ENCODE measurements at regions not wholly inside any gene's neighbourhood (a gene's known extent, or its start where the extent isn't known, plus 50 kb on each side); places are given as distances from the start of the nearest gene placed in this dataset.

- no peak for TF ChIP-seq TAF1 (IDR thresholded peaks at IDR 0.05; ENCODE audit: borderline replicate concordance, low read depth, low read length)
- no peak for TF ChIP-seq POLR2A (IDR thresholded peaks at IDR 0.05; ENCODE audit: low read depth, low read length)
- no peak for TF ChIP-seq POLR2AphosphoS5 (IDR thresholded peaks at IDR 0.05; ENCODE audit: low read depth, low read length)
- FAIRE-seq = no peak
Measured at GRCh38 chr16:59758848-59759247, 1024.7 kb upstream of the GOT2 start.

GRCh38 chr16:59754854-59755253, 1020.7 kb upstream of the GOT2 start:
- TF ChIP-seq POLR2AphosphoS5 (IDR thresholded peaks at IDR 0.05; ENCODE audit: low read depth, low read length) (no peak), POLR2A (IDR thresholded peaks at IDR 0.05; ENCODE audit: low read depth, low read length) (no peak), TAF1 (IDR thresholded peaks at IDR 0.05; ENCODE audit: borderline replicate concordance, low read depth, low read length) (no peak)
- DNase-seq (ENCODE audit: insufficient read length) (no peak), FAIRE-seq (no peak)

More at GRCh38 chr16:59758848-59759247, 1024.7 kb upstream of the GOT2 start:
- no peak for DNase-seq (ENCODE audit: insufficient read length)

GRCh38 chr16:59749662-59750336, 1015.7 kb upstream of the GOT2 start:
- DNase-seq (ENCODE audit: insufficient read length) (no peak), FAIRE-seq (no peak)
- TF ChIP-seq POLR2AphosphoS5 (IDR thresholded peaks at IDR 0.05; ENCODE audit: low read depth, low read length) (no peak), TAF1 (IDR thresholded peaks at IDR 0.05; ENCODE audit: borderline replicate concordance, low read depth, low read length) (no peak), POLR2A (IDR thresholded peaks at IDR 0.05; ENCODE audit: low read depth, low read length) (no peak)

- FAIRE-seq = no peak
- DNase-seq (ENCODE audit: insufficient read length) = no peak
- no peak for TF ChIP-seq POLR2A (IDR thresholded peaks at IDR 0.05; ENCODE audit: low read depth, low read length)
- TF ChIP-seq TAF1 (IDR thresholded peaks at IDR 0.05; ENCODE audit: borderline replicate concordance, low read depth, low read length) = no peak
- no peak for TF ChIP-seq POLR2AphosphoS5 (IDR thresholded peaks at IDR 0.05; ENCODE audit: low read depth, low read length)
Measured at GRCh38 chr16:59748531-59748930, 1014.4 kb upstream of the GOT2 start.

GRCh38 chr16:59743504-59743903, 1009.4 kb upstream of the GOT2 start:
- no peak for FAIRE-seq
- no peak for TF ChIP-seq POLR2A (IDR thresholded peaks at IDR 0.05; ENCODE audit: low read depth, low read length)
- TF ChIP-seq TAF1 (IDR thresholded peaks at IDR 0.05; ENCODE audit: borderline replicate concordance, low read depth, low read length) = no peak
- no peak for TF ChIP-seq POLR2AphosphoS5 (IDR thresholded peaks at IDR 0.05; ENCODE audit: low read depth, low read length)
- no peak for DNase-seq (ENCODE audit: insufficient read length)

- no peak for FAIRE-seq
- TF ChIP-seq TAF1 (IDR thresholded peaks at IDR 0.05; ENCODE audit: borderline replicate concordance, low read depth, low read length) = no peak
- TF ChIP-seq POLR2AphosphoS5 (IDR thresholded peaks at IDR 0.05; ENCODE audit: low read depth, low read length) = no peak
- TF ChIP-seq POLR2A (IDR thresholded peaks at IDR 0.05; ENCODE audit: low read depth, low read length) = no peak
Measured at GRCh38 chr16:59740858-59741257, 1006.7 kb upstream of the GOT2 start.

GRCh38 chr16:59737274-59737673, 1003.2 kb upstream of the GOT2 start:
- TF ChIP-seq TAF1 (IDR thresholded peaks at IDR 0.05; ENCODE audit: borderline replicate concordance, low read depth, low read length) = no peak
- no peak for TF ChIP-seq POLR2A (IDR thresholded peaks at IDR 0.05; ENCODE audit: low read depth, low read length)
- TF ChIP-seq POLR2AphosphoS5 (IDR thresholded peaks at IDR 0.05; ENCODE audit: low read depth, low read length) = no peak
- DNase-seq (ENCODE audit: insufficient read length) (no peak), FAIRE-seq (no peak)

More at GRCh38 chr16:59740858-59741257, 1006.7 kb upstream of the GOT2 start:
- DNase-seq (ENCODE audit: insufficient read length) = no peak

- FAIRE-seq (no peak), DNase-seq (ENCODE audit: insufficient read length) (no peak)
- TF ChIP-seq TAF1 (IDR thresholded peaks at IDR 0.05; ENCODE audit: borderline replicate concordance, low read depth, low read length) (no peak), POLR2A (IDR thresholded peaks at IDR 0.05; ENCODE audit: low read depth, low read length) (no peak), POLR2AphosphoS5 (IDR thresholded peaks at IDR 0.05; ENCODE audit: low read depth, low read length) (no peak)
Measured at GRCh38 chr16:59733321-59733720, 999.2 kb upstream of the GOT2 start.

- no peak for TF ChIP-seq POLR2A (IDR thresholded peaks at IDR 0.05; ENCODE audit: low read depth, low read length)
- no peak for TF ChIP-seq POLR2AphosphoS5 (IDR thresholded peaks at IDR 0.05; ENCODE audit: low read depth, low read length)
- no peak for TF ChIP-seq TAF1 (IDR thresholded peaks at IDR 0.05; ENCODE audit: borderline replicate concordance, low read depth, low read length)
- FAIRE-seq (no peak), DNase-seq (ENCODE audit: insufficient read length) (no peak)
Measured at GRCh38 chr16:59729613-59730012, 995.5 kb upstream of the GOT2 start.

GRCh38 chr16:59719121-59719520, 985.0 kb upstream of the GOT2 start:
- no peak for TF ChIP-seq TAF1 (IDR thresholded peaks at IDR 0.05; ENCODE audit: borderline replicate concordance, low read depth, low read length)
- no peak for TF ChIP-seq POLR2A (IDR thresholded peaks at IDR 0.05; ENCODE audit: low read depth, low read length)
- TF ChIP-seq POLR2AphosphoS5 (IDR thresholded peaks at IDR 0.05; ENCODE audit: low read depth, low read length) = no peak
- no peak for DNase-seq (ENCODE audit: insufficient read length)
- no peak for FAIRE-seq

GRCh38 chr16:59707436-59708226, 973.5 kb upstream of the GOT2 start:
- no peak for FAIRE-seq
- DNase-seq (ENCODE audit: insufficient read length) = no peak
- TF ChIP-seq TAF1 (IDR thresholded peaks at IDR 0.05; ENCODE audit: borderline replicate concordance, low read depth, low read length) = no peak
- no peak for TF ChIP-seq POLR2A (IDR thresholded peaks at IDR 0.05; ENCODE audit: low read depth, low read length)
- TF ChIP-seq POLR2AphosphoS5 (IDR thresholded peaks at IDR 0.05; ENCODE audit: low read depth, low read length) = no peak

All from GM12892 (cell line).